ENCODE measurements at regions not wholly inside any gene's neighbourhood (a gene's known extent, or its start where the extent isn't known, plus 50 kb on each side); places are given as distances from the start of the nearest gene placed in this dataset.

GRCh38 chr7:130955565-130955919 is 221.5 kb upstream of the KLF14 start:
- DNase-seq (ENCODE audit: low read depth, low spot score) (no peak), FAIRE-seq (no peak)
- H3K36me3 ChIP-seq (ENCODE audit: control insufficient read depth in 2 of 2, extremely low read depth in 1 of 2, insufficient read depth in 2 of 2, low read length in 2 of 2) = peaks cover 10 to 14% of the 10 kb centered on the region in 2 experiments
- H3K9ac ChIP-seq (ENCODE audit: control insufficient read depth, extremely low read depth, insufficient read depth, low read length) = no peak overlapping the region
- dilution Hi-C loops (cut with MboI; ENCODE audit: extremely low pct_ligation_motif_present, low sequenced_read_pairs) = no loop called here
- no peak overlapping the region for H3K4me3 ChIP-seq (ENCODE audit: control insufficient read depth in 2 of 3, extremely low read depth in 1 of 3, insufficient read depth in 2 of 3, low read depth in 1 of 3, low read length in 3 of 3)
- no peak overlapping the region for H3K27ac ChIP-seq (ENCODE audit: control insufficient read depth, insufficient read depth, low read length)
- no peak overlapping the region for H3K4me2 ChIP-seq (ENCODE audit: control insufficient read depth, extremely low read depth, insufficient read depth, low read depth, low read length)
- TF ChIP-seq, protein P1, sequence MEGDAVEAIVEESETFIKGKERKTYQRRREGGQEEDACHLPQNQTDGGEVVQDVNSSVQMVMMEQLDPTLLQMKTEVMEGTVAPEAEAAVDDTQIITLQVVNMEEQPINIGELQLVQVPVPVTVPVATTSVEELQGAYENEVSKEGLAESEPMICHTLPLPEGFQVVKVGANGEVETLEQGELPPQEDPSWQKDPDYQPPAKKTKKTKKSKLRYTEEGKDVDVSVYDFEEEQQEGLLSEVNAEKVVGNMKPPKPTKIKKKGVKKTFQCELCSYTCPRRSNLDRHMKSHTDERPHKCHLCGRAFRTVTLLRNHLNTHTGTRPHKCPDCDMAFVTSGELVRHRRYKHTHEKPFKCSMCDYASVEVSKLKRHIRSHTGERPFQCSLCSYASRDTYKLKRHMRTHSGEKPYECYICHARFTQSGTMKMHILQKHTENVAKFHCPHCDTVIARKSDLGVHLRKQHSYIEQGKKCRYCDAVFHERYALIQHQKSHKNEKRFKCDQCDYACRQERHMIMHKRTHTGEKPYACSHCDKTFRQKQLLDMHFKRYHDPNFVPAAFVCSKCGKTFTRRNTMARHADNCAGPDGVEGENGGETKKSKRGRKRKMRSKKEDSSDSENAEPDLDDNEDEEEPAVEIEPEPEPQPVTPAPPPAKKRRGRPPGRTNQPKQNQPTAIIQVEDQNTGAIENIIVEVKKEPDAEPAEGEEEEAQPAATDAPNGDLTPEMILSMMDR (optimal IDR thresholded peaks at IDR 0.05 in 1 of 3, IDR thresholded peaks at IDR 0.05 in 1 of 3, conservative IDR thresholded peaks at IDR 0.05 in 1 of 3; ENCODE audit: extremely low read depth in 1 of 3, insufficient read depth in 2 of 3, low read length in 3 of 3) = no peak
- TF ChIP-seq EZH2 (IDR thresholded peaks at IDR 0.05; ENCODE audit: low read length) = no peak
- H3K9me1 ChIP-seq (ENCODE audit: control insufficient read depth, extremely low read depth, insufficient read depth, low read length) = no peaks in the 10 kb centered on the region
- H3K79me2 ChIP-seq (ENCODE audit: control insufficient read depth, insufficient read depth, low read length) = peaks cover 86% of the 10 kb centered on the region
- no peak overlapping the region for H2AFZ ChIP-seq (ENCODE audit: control insufficient read depth, low read length)
- H4K20me1 ChIP-seq (ENCODE audit: control insufficient read depth, extremely low read depth, insufficient read depth, low read length) = no peaks in the 10 kb centered on the region
- H3K9me3 ChIP-seq (ENCODE audit: control insufficient read depth, low read depth, low read length) = no peaks in the 10 kb centered on the region
- H3K27me3 ChIP-seq (ENCODE audit: control insufficient read depth, extremely low read depth, insufficient read depth, low read length) = no peaks in the 10 kb centered on the region
- H3K4me1 ChIP-seq (ENCODE audit: control insufficient read depth, extremely low read depth, insufficient read depth, low read length) = peaks cover 14% of the 10 kb centered on the region

- H3K9me1 ChIP-seq (ENCODE audit: control insufficient read depth, extremely low read depth, insufficient read depth, low read length) = no peaks in the 10 kb centered on the region
- H3K4me3 ChIP-seq (ENCODE audit: control insufficient read depth in 2 of 3, extremely low read depth in 1 of 3, insufficient read depth in 2 of 3, low read depth in 1 of 3, low read length in 3 of 3) = no peak overlapping the region
- dilution Hi-C loops (cut with MboI; ENCODE audit: extremely low pct_ligation_motif_present, low sequenced_read_pairs) = no loop called here
- peaks cover 24% of the 10 kb centered on the region for H3K4me1 ChIP-seq (ENCODE audit: control insufficient read depth, extremely low read depth, insufficient read depth, low read length)
- FAIRE-seq = no peak
- DNase-seq (ENCODE audit: low read depth, low spot score) = no peak
- TF ChIP-seq, protein P1 (optimal IDR thresholded peaks at IDR 0.05 in 1 of 3, IDR thresholded peaks at IDR 0.05 in 1 of 3, conservative IDR thresholded peaks at IDR 0.05 in 1 of 3; ENCODE audit: extremely low read depth in 1 of 3, insufficient read depth in 2 of 3, low read length in 3 of 3) = no peak
- TF ChIP-seq EZH2 (IDR thresholded peaks at IDR 0.05; ENCODE audit: low read length) = no peak
- no peaks in the 10 kb centered on the region for H3K9me3 ChIP-seq (ENCODE audit: control insufficient read depth, low read depth, low read length)
- H2AFZ ChIP-seq (ENCODE audit: control insufficient read depth, low read length) = no peak overlapping the region
- H3K27me3 ChIP-seq (ENCODE audit: control insufficient read depth, extremely low read depth, insufficient read depth, low read length) = no peaks in the 10 kb centered on the region
- peak overlapping the region; percentile 13 for H3K4me2 ChIP-seq (ENCODE audit: control insufficient read depth, extremely low read depth, insufficient read depth, low read depth, low read length)
- peaks cover 5 to 9% of the 10 kb centered on the region in 2 experiments for H3K36me3 ChIP-seq (ENCODE audit: control insufficient read depth in 2 of 2, extremely low read depth in 1 of 2, insufficient read depth in 2 of 2, low read length in 2 of 2)
- no peak overlapping the region for H3K27ac ChIP-seq (ENCODE audit: control insufficient read depth, insufficient read depth, low read length)
- peaks cover 78% of the 10 kb centered on the region for H3K79me2 ChIP-seq (ENCODE audit: control insufficient read depth, insufficient read depth, low read length)
- no peak overlapping the region for H3K9ac ChIP-seq (ENCODE audit: control insufficient read depth, extremely low read depth, insufficient read depth, low read length)
- H4K20me1 ChIP-seq (ENCODE audit: control insufficient read depth, extremely low read depth, insufficient read depth, low read length) = no peaks in the 10 kb centered on the region
Observed at GRCh38 chr7:130956417-130957136, 222.6 kb upstream of the KLF14 start.

Data from keratinocyte (primary cell).